Hepatocyte (in vitro differentiated cells): ENCODE measurements at regions not wholly inside any gene's neighbourhood (a gene's known extent, or its start where the extent isn't known, plus 50 kb on each side); places are given as distances from the start of the nearest gene placed in this dataset.

Source experiments
- DNase-seq: peaks from one replicate; pipeline ENCODE4 v3.0.0-alpha.2; 2016; ENCODE audit warnings: low spot score
- H2AFZ ChIP-seq: fragments of 200-600 bp; sonication (generic); 2 replicates; pipeline ENCODE4 v1.6.0; 2016; ENCODE audit warnings: antibody characterized with exemption, mild to moderate bottlenecking
- H3K27ac ChIP-seq: fragments of 200-600 bp; sonication (generic); 2 replicates; pipeline ENCODE4 v1.5.1; 2016; ENCODE audit warnings: mild to moderate bottlenecking
- H3K27me3 ChIP-seq: fragments of 200-600 bp; sonication (generic); 2 replicates; pipeline ENCODE4 v1.6.1; 2016
- H3K36me3 ChIP-seq: fragments of 200-600 bp; sonication (generic); replicated peaks from 2 replicates; pipeline ENCODE4 v1.5.1; 2016; ENCODE audit warnings: low read depth; ENCODE audit not compliant: insufficient read depth
- H3K4me1 ChIP-seq: fragments of 200-600 bp; sonication (generic); 2 replicates; pipeline ENCODE4 v1.5.1; 2016; ENCODE audit warnings: mild to moderate bottlenecking, moderate library complexity; ENCODE audit not compliant: insufficient read depth
- H3K4me2 ChIP-seq: fragments of 200-600 bp; sonication (generic); 2 replicates; pipeline ENCODE4 v1.6.0; 2016
- H3K4me3 ChIP-seq: fragments of 200-600 bp; sonication (generic); 2 replicates; pipeline ENCODE4 v1.5.1; 2016; ENCODE audit warnings: mild to moderate bottlenecking
- H3K79me2 ChIP-seq: fragments of 200-600 bp; sonication (generic); 2 replicates; pipeline ENCODE4 v1.6.0; 2017; ENCODE audit warnings: mild to moderate bottlenecking
- H3K9me2 ChIP-seq: fragments of 200-600 bp; sonication (generic); replicated peaks from 2 replicates; pipeline ENCODE4 v1.6.0; 2017; ENCODE audit warnings: mild to moderate bottlenecking; ENCODE audit not compliant: insufficient read depth
- H3K9me3 ChIP-seq: fragments of 200-600 bp; sonication (generic); 2 replicates; pipeline ENCODE4 v1.5.1; 2016; ENCODE audit warnings: low read depth, mild to moderate bottlenecking
- H4K20me1 ChIP-seq: fragments of 200-600 bp; sonication (generic); 2 replicates; pipeline ENCODE4 v1.6.0; 2016; ENCODE audit warnings: mild to moderate bottlenecking; ENCODE audit not compliant: insufficient read depth, poor library complexity, severe bottlenecking
- EZH2 ChIP-seq: fragments of 200-600 bp; sonication (generic); IDR thresholded peaks from 2 replicates; pipeline ENCODE4 v1.6.1; 2016; ENCODE audit warnings: antibody characterized with exemption, mild to moderate bottlenecking, borderline replicate concordance
- EZH2phosphoT487 ChIP-seq: fragments of 200-600 bp; sonication (generic); IDR thresholded peaks from one replicate; pipeline ENCODE4 v1.6.1; 2018; ENCODE audit warnings: antibody characterized with exemption, mild to moderate bottlenecking, low read depth, moderate library complexity; ENCODE audit not compliant: unreplicated experiment, severe bottlenecking
- WGBS: methylation state at CpG from one replicate; pipeline ENCODE4 v1.1.6; 2016; ENCODE audit warnings: low lambda C conversion rate; ENCODE audit errors: missing lambda C conversion rate; 5-methylcytosine and 5-hydroxymethylcytosine counted together
- TF ChIP-seq, protein P1 (sequence below): fragments of 200-600 bp; sonication (generic); IDR thresholded peaks from 2 replicates; pipeline ENCODE4 v1.5.1; 2016; ENCODE audit warnings: antibody characterized with exemption, mild to moderate bottlenecking; ENCODE audit not compliant: poor library complexity

DNA sequence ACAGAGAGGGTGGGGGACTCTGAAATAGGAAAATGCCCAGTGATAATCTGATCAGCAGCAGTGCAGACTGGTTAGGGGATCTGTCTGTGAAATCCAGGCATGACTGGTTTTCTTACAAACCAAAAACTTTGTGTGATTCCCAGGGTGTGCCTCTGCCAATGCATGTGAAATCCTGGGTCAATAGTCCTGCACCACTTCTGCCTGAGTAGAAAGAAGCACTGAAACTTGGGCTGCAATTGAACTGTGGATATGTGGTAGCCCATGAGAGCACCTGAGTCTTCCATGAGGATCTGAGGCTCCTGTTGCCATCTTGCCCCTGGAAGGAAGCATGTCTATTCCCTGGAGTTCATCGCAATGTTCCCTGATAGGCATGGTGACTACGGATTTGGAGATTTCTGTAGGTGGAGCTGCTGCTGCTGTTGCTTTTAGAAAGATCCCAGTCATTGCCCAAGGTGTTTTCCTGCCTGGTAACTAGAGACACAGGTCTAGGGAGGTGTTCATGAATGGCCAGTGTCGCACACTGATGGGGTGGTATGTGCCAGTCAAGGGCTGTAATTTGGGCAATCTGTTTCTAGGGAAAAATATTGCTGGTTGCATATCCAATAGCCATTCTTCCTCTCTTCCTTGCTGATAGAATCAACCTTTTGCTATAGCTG is 146.7 kb downstream of the CARTPT start:
- Histone ChIP-seq H3K27me3 (no peaks in the 10 kb centered on the region), H3K9me2 (no peaks in the 10 kb centered on the region), H3K9me3 (no peaks in the 10 kb centered on the region), H4K20me1 (no peaks in the 10 kb centered on the region), H3K4me1 (no peaks in the 10 kb centered on the region), H3K4me2 (no peak overlapping the region), H3K4me3 (no peak overlapping the region), H2AFZ (no peak overlapping the region), H3K79me2 (no peaks in the 10 kb centered on the region), H3K36me3 (no peaks in the 10 kb centered on the region), H3K27ac (peak overlapping the region; percentile 4)
- WGBS, result 89% methylated on average over 3 of the region's 3 CpGs
- no peak for DNase-seq
- no peak for TF ChIP-seq EZH2phosphoT487
- no peak for TF ChIP-seq EZH2

DNA sequence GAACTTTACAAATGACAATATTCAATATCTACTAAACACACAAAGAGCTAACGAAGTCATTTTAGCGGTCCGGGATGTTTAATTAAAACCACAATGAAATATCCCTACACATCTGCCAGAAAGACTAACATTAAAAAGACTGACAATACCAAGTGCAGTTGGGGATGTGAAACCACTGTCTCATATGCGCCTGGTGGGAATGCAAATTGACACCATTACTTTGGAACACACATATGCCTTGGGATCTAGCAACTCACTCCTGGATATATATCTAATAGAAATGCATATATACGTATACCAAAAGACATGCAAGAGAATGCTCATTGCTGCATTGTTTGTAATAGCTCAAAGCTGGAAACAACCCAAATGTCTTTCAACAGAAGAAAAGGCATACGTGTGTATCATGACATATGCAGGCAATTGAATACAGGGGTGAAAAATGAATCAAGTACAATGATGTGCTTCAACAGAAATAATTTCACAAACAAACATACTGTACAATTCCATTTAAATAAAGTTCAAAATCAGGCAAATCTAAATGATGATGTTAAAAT is 153.3 kb downstream of the CARTPT start:
- DNase-seq, result no peak
- Histone ChIP-seq H3K9me3 (no peaks in the 10 kb centered on the region), H3K27me3 (no peaks in the 10 kb centered on the region), H3K4me3 (no peak overlapping the region), H3K79me2 (no peaks in the 10 kb centered on the region), H3K9me2 (no peaks in the 10 kb centered on the region), H2AFZ (no peak overlapping the region), H3K4me1 (no peaks in the 10 kb centered on the region), H4K20me1 (no peaks in the 10 kb centered on the region), H3K4me2 (no peak overlapping the region), H3K36me3 (no peaks in the 10 kb centered on the region), H3K27ac (no peak overlapping the region)
- 79% methylated on average over 6 of the region's 6 CpGs for WGBS
- TF ChIP-seq EZH2 (no peak), EZH2phosphoT487 (no peak)
- TF ChIP-seq, protein P1, sequence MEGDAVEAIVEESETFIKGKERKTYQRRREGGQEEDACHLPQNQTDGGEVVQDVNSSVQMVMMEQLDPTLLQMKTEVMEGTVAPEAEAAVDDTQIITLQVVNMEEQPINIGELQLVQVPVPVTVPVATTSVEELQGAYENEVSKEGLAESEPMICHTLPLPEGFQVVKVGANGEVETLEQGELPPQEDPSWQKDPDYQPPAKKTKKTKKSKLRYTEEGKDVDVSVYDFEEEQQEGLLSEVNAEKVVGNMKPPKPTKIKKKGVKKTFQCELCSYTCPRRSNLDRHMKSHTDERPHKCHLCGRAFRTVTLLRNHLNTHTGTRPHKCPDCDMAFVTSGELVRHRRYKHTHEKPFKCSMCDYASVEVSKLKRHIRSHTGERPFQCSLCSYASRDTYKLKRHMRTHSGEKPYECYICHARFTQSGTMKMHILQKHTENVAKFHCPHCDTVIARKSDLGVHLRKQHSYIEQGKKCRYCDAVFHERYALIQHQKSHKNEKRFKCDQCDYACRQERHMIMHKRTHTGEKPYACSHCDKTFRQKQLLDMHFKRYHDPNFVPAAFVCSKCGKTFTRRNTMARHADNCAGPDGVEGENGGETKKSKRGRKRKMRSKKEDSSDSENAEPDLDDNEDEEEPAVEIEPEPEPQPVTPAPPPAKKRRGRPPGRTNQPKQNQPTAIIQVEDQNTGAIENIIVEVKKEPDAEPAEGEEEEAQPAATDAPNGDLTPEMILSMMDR, result no peak

DNA sequence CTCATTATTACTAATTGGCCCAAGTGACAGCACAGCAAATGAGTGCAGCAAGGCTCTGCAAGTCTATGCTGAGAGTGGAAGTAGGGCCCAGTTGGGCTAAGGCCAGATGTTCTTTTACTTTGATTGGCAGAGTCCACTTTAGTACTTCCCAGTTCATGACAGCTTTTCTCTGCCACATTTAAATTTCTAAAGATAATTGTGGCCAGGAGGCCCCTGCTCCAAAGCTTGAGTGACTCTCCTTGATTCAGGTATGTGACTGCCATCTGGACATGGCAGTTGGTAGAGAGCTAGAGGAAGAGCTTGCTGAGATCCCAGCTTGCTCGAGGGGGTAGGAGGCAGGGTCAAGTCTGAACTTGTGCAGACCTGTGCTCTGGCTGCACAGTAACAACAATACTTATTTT is 154.1 kb downstream of the CARTPT start:
- no peak overlapping the region for H3K4me3 ChIP-seq
- no peaks in the 10 kb centered on the region for H3K4me1 ChIP-seq
- H3K27me3 ChIP-seq, result no peaks in the 10 kb centered on the region
- no peak overlapping the region for H3K4me2 ChIP-seq
- no peaks in the 10 kb centered on the region for H4K20me1 ChIP-seq
- H3K36me3 ChIP-seq, result no peaks in the 10 kb centered on the region
- TF ChIP-seq, protein P1, result no peak
- TF ChIP-seq EZH2phosphoT487 (no peak), EZH2 (no peak)
- no peak for DNase-seq
- no peak overlapping the region for H3K27ac ChIP-seq
- no peaks in the 10 kb centered on the region for H3K9me3 ChIP-seq
- no peak overlapping the region for H2AFZ ChIP-seq
- WGBS, result 74% methylated on average over 1 of the region's 1 CpG
- H3K79me2 ChIP-seq, result no peaks in the 10 kb centered on the region
- H3K9me2 ChIP-seq, result no peaks in the 10 kb centered on the region

- Histone ChIP-seq H3K9me3 (no peaks in the 10 kb centered on the region), H3K4me2 (no peak overlapping the region)
- DNase-seq, result no peak
These were observed 155.4 kb downstream of the CARTPT start for GRCh38 chr5:71874521-71874920.

More at GRCh38 chr5:71874521-71874920, 155.4 kb downstream of the CARTPT start:
- H3K9me2 ChIP-seq, result no peaks in the 10 kb centered on the region
- no peaks in the 10 kb centered on the region for H3K79me2 ChIP-seq
- H3K27ac ChIP-seq, result no peak overlapping the region
- no peaks in the 10 kb centered on the region for H3K36me3 ChIP-seq
- H2AFZ ChIP-seq, result no peak overlapping the region
- WGBS, result 44% methylated on average over 2 of the region's 2 CpGs
- no peaks in the 10 kb centered on the region for H3K4me1 ChIP-seq
- H3K4me3 ChIP-seq, result no peak overlapping the region
- no peaks in the 10 kb centered on the region for H4K20me1 ChIP-seq
- no peak for TF ChIP-seq EZH2
- no peak for TF ChIP-seq EZH2phosphoT487
- TF ChIP-seq, protein P1, result no peak
- no peaks in the 10 kb centered on the region for H3K27me3 ChIP-seq
